ENCODE measurements at regions not wholly inside any gene's neighbourhood (a gene's known extent, or its start where the extent isn't known, plus 50 kb on each side); places are given as distances from the start of the nearest gene placed in this dataset.
A peak's percentile ranks its signal among the peaks of the same experiment; 100 is the strongest.

DNA sequence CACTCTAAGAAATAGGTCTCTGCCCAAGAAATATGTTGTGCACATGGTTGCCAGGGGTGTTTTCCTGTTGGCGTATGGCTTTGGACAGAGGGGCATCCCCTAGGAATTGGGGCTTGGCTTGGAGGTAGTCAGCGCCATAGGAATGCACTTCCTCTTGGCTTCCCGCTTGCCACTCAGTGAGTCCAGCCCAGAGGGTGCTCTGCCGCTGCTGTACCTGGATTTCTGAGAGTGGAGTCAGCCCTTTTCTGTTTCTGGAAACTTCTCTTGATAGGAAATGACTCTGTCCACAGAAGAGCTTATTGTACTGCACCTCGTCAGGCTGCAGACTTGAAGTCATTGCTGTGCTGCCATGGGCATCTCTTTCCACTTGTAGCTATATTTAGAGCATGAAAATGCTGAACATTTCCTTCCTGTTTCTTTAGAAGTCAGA lies 116.7 kb upstream of the MGAT5 start:
- peak overlapping the region; percentile 11 to 65 (median 57) for H3K4me3 Mint-ChIP-seq
- H3K9me3 ChIP-seq: no peaks in the 10 kb centered on the region
- H3K27me3 Mint-ChIP-seq: no peaks in the 10 kb centered on the region
- POLR2A ChIA-PET: no interaction called here
- no peaks in the 10 kb centered on the region for H3K27me3 ChIP-seq (replicated peaks in 1 of 2; ENCODE audit: control insufficient read depth in 2 of 2, extremely low read depth in 1 of 2, insufficient read depth in 2 of 2, low read length in 1 of 2)
- H3K4me1 Mint-ChIP-seq: peaks cover 88 to 95% (median 94%) of the 10 kb centered on the region in 3 donors
- peak in 2 of 4 experiments; percentile 17 to 57 for ATAC-seq (replicated peaks in 1 of 4)
- WGBS (ENCODE audit: insufficient coverage): 61% methylated on average over 5 of the region's 5 CpGs
- peaks cover 0 to 3% of the 10 kb centered on the region in 2 donors for H3K36me3 ChIP-seq (ENCODE audit: control insufficient read depth in 2 of 2, extremely low read depth in 1 of 2, insufficient read depth in 1 of 2, low read length in 1 of 2)
- CTCF ChIA-PET: interaction anchor here in 1 of 2 donors (1.4 kb wide), 1 partner anchor 70 kb away, joined by 5 read pairs; no protein-coding TSS in a partner anchor
- peak overlapping the region in 1 of 2 donors; percentile 42 for H3K4me3 ChIP-seq (ENCODE audit: control insufficient read depth in 1 of 2, extremely low read depth in 1 of 2, low read length in 1 of 2)
- peak overlapping the region; percentile 76 to 81 for H3K27ac Mint-ChIP-seq
- no peak overlapping the region for H3K27ac ChIP-seq (ENCODE audit: low read length)
- H3K4me1 ChIP-seq (ENCODE audit: control insufficient read depth in 1 of 2, extremely low read depth in 1 of 2, insufficient read depth in 2 of 2, low read length in 2 of 2): peaks cover 16 to 35% of the 10 kb centered on the region in 2 experiments
- DNase-seq: no peak
- H3K9me3 Mint-ChIP-seq: no peaks in the 10 kb centered on the region
- peaks cover 15% of the 10 kb centered on the region for H3K36me3 Mint-ChIP-seq

DNA sequence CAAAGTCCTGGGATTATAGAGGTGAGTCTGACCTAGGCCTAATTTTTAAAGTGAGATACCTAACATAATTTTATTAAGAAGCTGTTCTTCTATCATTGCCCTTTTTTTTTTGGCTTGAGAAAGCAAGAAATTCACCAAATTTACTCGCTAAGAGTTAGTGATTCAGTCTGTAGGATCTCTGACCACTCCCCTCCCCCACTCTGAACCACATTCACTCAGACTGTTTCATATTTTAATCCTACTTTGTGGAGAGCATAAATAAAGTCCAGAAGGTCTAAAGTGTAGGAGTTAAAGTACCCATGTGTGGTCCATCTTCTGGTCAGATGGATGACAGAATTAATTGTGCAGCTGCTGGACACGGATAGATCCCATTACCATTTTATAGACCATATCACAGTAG lies 115.8 kb upstream of the MGAT5 start:
- H3K9me3 ChIP-seq: no peaks in the 10 kb centered on the region
- H3K4me1 ChIP-seq (ENCODE audit: control insufficient read depth in 1 of 2, extremely low read depth in 1 of 2, insufficient read depth in 2 of 2, low read length in 2 of 2): peaks cover 16 to 43% of the 10 kb centered on the region in 2 experiments
- CTCF ChIA-PET: interaction anchor here in 1 of 2 donors (0.7 to 1.4 kb wide), 2 partner anchors 36 to 69 kb away, joined by 5 read pairs; no protein-coding TSS in a partner anchor
- H3K36me3 ChIP-seq (ENCODE audit: control insufficient read depth in 2 of 2, extremely low read depth in 1 of 2, insufficient read depth in 1 of 2, low read length in 1 of 2): peaks cover 0 to 3% of the 10 kb centered on the region in 2 donors
- H3K9me3 Mint-ChIP-seq: no peaks in the 10 kb centered on the region
- H3K27ac ChIP-seq (ENCODE audit: low read length): no peak overlapping the region
- no peaks in the 10 kb centered on the region for H3K27me3 ChIP-seq (replicated peaks in 1 of 2; ENCODE audit: control insufficient read depth in 2 of 2, extremely low read depth in 1 of 2, insufficient read depth in 2 of 2, low read length in 1 of 2)
- peaks cover 91 to 95% (median 94%) of the 10 kb centered on the region in 3 donors for H3K4me1 Mint-ChIP-seq
- no peak for DNase-seq
- no peak for ATAC-seq (replicated peaks in 1 of 4)
- no peak overlapping the region for H3K4me3 Mint-ChIP-seq
- POLR2A ChIA-PET: no interaction called here
- no CpG with 5 or more reads among the region's 2 CpGs for WGBS (ENCODE audit: insufficient coverage)
- peaks cover 12% of the 10 kb centered on the region for H3K36me3 Mint-ChIP-seq
- H3K27me3 Mint-ChIP-seq: no peaks in the 10 kb centered on the region
- H3K27ac Mint-ChIP-seq: peak overlapping the region; percentile 14 to 45
- no peak overlapping the region for H3K4me3 ChIP-seq (ENCODE audit: control insufficient read depth in 1 of 2, extremely low read depth in 1 of 2, low read length in 1 of 2)

DNA sequence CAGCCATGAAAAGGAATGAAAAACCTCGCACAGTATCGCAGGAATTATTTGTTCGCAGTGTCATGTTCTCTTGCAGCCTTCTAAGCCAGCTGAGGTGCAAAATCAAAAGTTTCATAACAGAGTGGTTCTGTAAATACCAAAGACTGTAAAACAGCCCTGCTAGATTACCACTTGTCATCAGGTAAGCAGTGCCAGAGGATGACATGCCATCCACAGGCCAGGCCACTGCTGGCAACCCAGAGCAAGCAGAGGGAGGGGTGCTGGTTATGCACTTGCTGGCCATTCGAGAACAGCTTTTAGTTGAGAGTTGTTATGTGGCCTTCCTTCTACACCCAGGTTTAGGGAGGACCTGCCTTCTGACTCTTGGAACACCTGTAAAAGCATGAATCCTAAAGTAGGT lies 114.3 kb upstream of the MGAT5 start:
- Histone ChIP-seq H3K4me3 (ENCODE audit: control insufficient read depth in 1 of 2, extremely low read depth in 1 of 2, low read length in 1 of 2) (no peak overlapping the region), H3K27me3 (replicated peaks in 1 of 2; ENCODE audit: control insufficient read depth in 2 of 2, extremely low read depth in 1 of 2, insufficient read depth in 2 of 2, low read length in 1 of 2) (no peaks in the 10 kb centered on the region), H3K9me3 (no peaks in the 10 kb centered on the region), H3K36me3 (ENCODE audit: control insufficient read depth in 2 of 2, extremely low read depth in 1 of 2, insufficient read depth in 1 of 2, low read length in 1 of 2) (peaks cover 3% of the 10 kb centered on the region in 2 donors), H3K27ac (ENCODE audit: low read length) (no peak overlapping the region), H3K4me1 (ENCODE audit: control insufficient read depth in 1 of 2, extremely low read depth in 1 of 2, insufficient read depth in 2 of 2, low read length in 2 of 2) (peaks cover 16 to 49% of the 10 kb centered on the region in 2 experiments)
- ChIA-PET POLR2A (no interaction called here), CTCF (no interaction called here)
- Mint-ChIP-seq H3K27ac (peak overlapping the region; percentile 60 to 80), H3K9me3 (no peaks in the 10 kb centered on the region), H3K4me3 (peak overlapping the region in 1 of 3 donors; percentile 22), H3K27me3 (no peaks in the 10 kb centered on the region), H3K36me3 (peaks cover 18% of the 10 kb centered on the region), H3K4me1 (peaks cover 93 to 97% (median 96%) of the 10 kb centered on the region in 3 donors)
- WGBS (ENCODE audit: insufficient coverage): 100% methylated on average over 1 of the region's 4 CpGs
- no peak for ATAC-seq (replicated peaks in 1 of 4)
- no peak for DNase-seq

DNA sequence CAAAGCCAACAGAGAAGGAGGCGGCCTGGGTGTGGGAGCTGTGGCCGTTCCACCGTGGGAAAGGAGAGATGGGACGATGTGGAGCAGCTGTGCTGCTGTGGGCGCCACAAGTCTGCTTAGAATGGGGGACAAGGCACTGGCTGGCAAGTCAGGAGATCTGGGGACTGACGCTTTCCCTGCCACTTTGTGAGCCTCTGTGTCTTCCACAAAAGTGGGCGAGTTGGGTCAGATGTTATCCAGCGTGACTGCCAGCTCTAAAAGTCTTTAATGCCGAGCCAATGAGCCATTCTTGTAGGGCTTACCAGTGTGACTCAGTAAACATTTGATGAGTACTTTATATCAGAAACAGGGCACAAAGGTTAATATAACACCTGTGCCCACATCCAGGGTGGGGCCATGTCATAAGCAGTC lies 113.6 kb upstream of the MGAT5 start:
- no peaks in the 10 kb centered on the region for H3K9me3 Mint-ChIP-seq
- DNase-seq (no peak), ATAC-seq (replicated peaks in 1 of 4) (no peak)
- peaks cover 3 to 7% of the 10 kb centered on the region in 2 donors for H3K36me3 ChIP-seq (ENCODE audit: control insufficient read depth in 2 of 2, extremely low read depth in 1 of 2, insufficient read depth in 1 of 2, low read length in 1 of 2)
- H3K4me1 ChIP-seq (ENCODE audit: control insufficient read depth in 1 of 2, extremely low read depth in 1 of 2, insufficient read depth in 2 of 2, low read length in 2 of 2): peaks cover 16 to 51% of the 10 kb centered on the region in 2 experiments
- peak overlapping the region in 1 of 3 donors; percentile 22 for H3K4me3 Mint-ChIP-seq
- WGBS (ENCODE audit: insufficient coverage): 100% methylated on average over 7 of the region's 9 CpGs
- H3K27me3 ChIP-seq (replicated peaks in 1 of 2; ENCODE audit: control insufficient read depth in 2 of 2, extremely low read depth in 1 of 2, insufficient read depth in 2 of 2, low read length in 1 of 2): no peaks in the 10 kb centered on the region
- H3K4me1 Mint-ChIP-seq: peaks cover 95 to 97% (median 95%) of the 10 kb centered on the region in 3 donors
- H3K36me3 Mint-ChIP-seq: peaks cover 18% of the 10 kb centered on the region
- H3K4me3 ChIP-seq (ENCODE audit: control insufficient read depth in 1 of 2, extremely low read depth in 1 of 2, low read length in 1 of 2): no peak overlapping the region
- H3K9me3 ChIP-seq: no peaks in the 10 kb centered on the region
- no peaks in the 10 kb centered on the region for H3K27me3 Mint-ChIP-seq
- H3K27ac ChIP-seq (ENCODE audit: low read length): no peak overlapping the region
- ChIA-PET CTCF (no interaction called here), POLR2A (no interaction called here)
- H3K27ac Mint-ChIP-seq: peak overlapping the region; percentile 60 to 80

DNA sequence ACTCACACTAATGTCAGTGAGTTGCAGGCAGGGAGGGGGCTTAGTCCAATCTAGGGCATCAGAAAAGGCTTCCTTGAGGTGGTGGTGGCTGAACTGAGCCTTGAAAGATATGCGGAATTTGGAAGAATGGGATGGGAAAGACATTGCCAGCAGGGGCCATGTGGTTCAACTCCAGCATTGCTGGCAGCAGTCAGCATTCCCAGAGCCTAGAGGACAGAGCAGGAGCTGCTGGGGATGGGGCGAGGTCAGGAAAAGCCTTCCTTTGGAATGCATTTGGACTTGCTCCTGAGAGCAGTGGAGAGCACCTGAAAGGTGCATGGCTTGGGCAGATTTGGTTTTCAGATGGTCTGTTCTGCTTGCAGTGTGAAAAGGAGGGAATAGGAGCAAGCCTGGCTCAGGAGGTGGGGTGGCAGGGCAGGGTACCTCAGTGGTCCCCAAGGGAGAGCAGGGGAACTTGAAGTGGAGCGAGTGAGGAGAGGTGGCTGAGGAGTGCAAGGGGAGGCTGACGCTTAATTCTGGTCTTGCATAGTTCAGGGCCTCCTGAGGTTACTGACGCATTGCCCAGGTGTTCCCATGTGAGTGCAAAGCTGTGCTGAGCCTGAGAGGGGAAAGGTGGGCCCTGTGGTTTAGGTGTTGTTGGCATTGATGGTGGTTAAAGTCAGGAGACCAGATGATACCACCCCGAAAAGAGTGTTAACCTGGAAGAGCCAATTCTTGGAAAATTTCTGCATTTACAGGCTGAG lies 112.1 kb upstream of the MGAT5 start:
- Histone ChIP-seq H3K4me3 (ENCODE audit: control insufficient read depth in 1 of 2, extremely low read depth in 1 of 2, low read length in 1 of 2) (no peak overlapping the region), H3K27ac (ENCODE audit: low read length) (no peak overlapping the region), H3K4me1 (ENCODE audit: control insufficient read depth in 1 of 2, extremely low read depth in 1 of 2, insufficient read depth in 2 of 2, low read length in 2 of 2) (peaks cover 13 to 50% of the 10 kb centered on the region in 2 experiments), H3K9me3 (no peaks in the 10 kb centered on the region), H3K36me3 (ENCODE audit: control insufficient read depth in 2 of 2, extremely low read depth in 1 of 2, insufficient read depth in 1 of 2, low read length in 1 of 2) (peaks cover 3 to 7% of the 10 kb centered on the region in 2 donors), H3K27me3 (replicated peaks in 1 of 2; ENCODE audit: control insufficient read depth in 2 of 2, extremely low read depth in 1 of 2, insufficient read depth in 2 of 2, low read length in 1 of 2) (no peaks in the 10 kb centered on the region)
- H3K27me3 Mint-ChIP-seq: no peaks in the 10 kb centered on the region
- peaks cover 97 to 98% (median 97%) of the 10 kb centered on the region in 3 donors for H3K4me1 Mint-ChIP-seq
- H3K36me3 Mint-ChIP-seq: peaks cover 16% of the 10 kb centered on the region
- peak overlapping the region in 1 of 3 donors; percentile 4 for H3K4me3 Mint-ChIP-seq
- ATAC-seq (replicated peaks in 1 of 4) (peak in 1 of 4 experiments; percentile 15), DNase-seq (no peak)
- peak overlapping the region; percentile 59 to 83 for H3K27ac Mint-ChIP-seq
- WGBS (ENCODE audit: insufficient coverage): 80% methylated on average over 6 of the region's 6 CpGs
- H3K9me3 Mint-ChIP-seq: no peaks in the 10 kb centered on the region
- CTCF ChIA-PET: interaction anchor here in 1 of 2 donors (0.6 kb wide), 1 partner anchor 104 kb away, joined by 3 read pairs; no protein-coding TSS in a partner anchor
- POLR2A ChIA-PET: interaction anchor here in 1 of 2 donors (0.6 kb wide), 1 partner anchor 642 kb away, joined by 3 read pairs; no protein-coding TSS in a partner anchor

DNA sequence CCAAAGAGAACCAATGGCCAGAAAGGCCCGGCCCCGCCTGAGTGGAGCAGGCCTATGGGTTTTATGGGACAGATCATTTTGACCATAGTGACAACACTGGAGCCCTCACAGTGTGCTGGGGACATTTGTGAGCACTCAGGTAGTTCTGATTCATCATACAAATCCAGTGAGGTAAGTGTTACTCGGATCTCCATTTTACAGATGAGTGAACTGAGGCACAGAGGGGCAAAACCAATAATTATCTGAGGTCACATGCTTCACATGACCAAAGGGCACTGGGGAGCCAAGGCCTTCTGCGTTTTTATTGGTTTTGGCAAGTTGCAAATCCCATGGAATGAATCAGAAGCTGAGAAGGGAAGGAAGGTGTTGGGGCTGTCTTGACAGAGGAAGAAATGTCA lies 111.5 kb upstream of the MGAT5 start:
- H3K4me3 ChIP-seq (ENCODE audit: control insufficient read depth in 1 of 2, extremely low read depth in 1 of 2, low read length in 1 of 2): no peak overlapping the region
- Mint-ChIP-seq H3K27me3 (no peaks in the 10 kb centered on the region), H3K9me3 (no peaks in the 10 kb centered on the region), H3K36me3 (peaks cover 15% of the 10 kb centered on the region), H3K4me3 (no peak overlapping the region), H3K27ac (peak overlapping the region; percentile 74 to 83), H3K4me1 (peaks cover 95 to 97% (median 97%) of the 10 kb centered on the region in 3 donors)
- H3K27me3 ChIP-seq (replicated peaks in 1 of 2; ENCODE audit: control insufficient read depth in 2 of 2, extremely low read depth in 1 of 2, insufficient read depth in 2 of 2, low read length in 1 of 2): no peaks in the 10 kb centered on the region
- DNase-seq (no peak), ATAC-seq (replicated peaks in 1 of 4) (no peak)
- WGBS (ENCODE audit: insufficient coverage): 90% methylated on average over 4 of the region's 4 CpGs
- no peaks in the 10 kb centered on the region for H3K9me3 ChIP-seq
- ChIA-PET CTCF (no interaction called here), POLR2A (no interaction called here)
- H3K27ac ChIP-seq (ENCODE audit: low read length): no peak overlapping the region
- H3K4me1 ChIP-seq (ENCODE audit: control insufficient read depth in 1 of 2, extremely low read depth in 1 of 2, insufficient read depth in 2 of 2, low read length in 2 of 2): peaks cover 8 to 46% of the 10 kb centered on the region in 2 experiments
- H3K36me3 ChIP-seq (ENCODE audit: control insufficient read depth in 2 of 2, extremely low read depth in 1 of 2, insufficient read depth in 1 of 2, low read length in 1 of 2): peaks cover 3 to 7% of the 10 kb centered on the region in 2 donors

Measured in T-cell (primary cell).